ENCODE measurements at regions not wholly inside any gene's neighbourhood (a gene's known extent, or its start where the extent isn't known, plus 50 kb on each side); places are given as distances from the start of the nearest gene placed in this dataset.

DNA sequence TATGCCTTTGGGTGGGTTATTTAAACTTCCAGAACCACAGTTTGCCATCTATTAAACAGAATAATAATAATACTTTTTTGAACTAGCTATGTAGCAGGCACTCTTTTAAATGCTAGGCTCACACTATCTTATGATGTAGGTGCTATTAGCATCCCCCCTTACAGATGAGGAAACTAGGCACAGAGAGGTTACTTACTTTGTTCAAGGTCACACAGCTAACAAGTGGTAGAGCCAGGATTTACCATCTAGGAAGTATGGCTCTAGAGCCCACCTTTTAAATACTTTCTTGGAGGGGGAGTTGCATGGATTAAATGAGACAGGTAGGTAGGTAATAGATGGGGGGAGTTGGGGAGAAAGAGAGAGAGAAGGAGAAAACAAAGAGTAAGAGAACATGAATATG lies 95.3 kb upstream of the NR3C1 start:
- no peak overlapping the region for H3K4me3 ChIP-seq (ENCODE audit: low read depth, low read length)
- DNase-seq (ENCODE audit: low read depth): no peak
- TF ChIP-seq, protein P1, sequence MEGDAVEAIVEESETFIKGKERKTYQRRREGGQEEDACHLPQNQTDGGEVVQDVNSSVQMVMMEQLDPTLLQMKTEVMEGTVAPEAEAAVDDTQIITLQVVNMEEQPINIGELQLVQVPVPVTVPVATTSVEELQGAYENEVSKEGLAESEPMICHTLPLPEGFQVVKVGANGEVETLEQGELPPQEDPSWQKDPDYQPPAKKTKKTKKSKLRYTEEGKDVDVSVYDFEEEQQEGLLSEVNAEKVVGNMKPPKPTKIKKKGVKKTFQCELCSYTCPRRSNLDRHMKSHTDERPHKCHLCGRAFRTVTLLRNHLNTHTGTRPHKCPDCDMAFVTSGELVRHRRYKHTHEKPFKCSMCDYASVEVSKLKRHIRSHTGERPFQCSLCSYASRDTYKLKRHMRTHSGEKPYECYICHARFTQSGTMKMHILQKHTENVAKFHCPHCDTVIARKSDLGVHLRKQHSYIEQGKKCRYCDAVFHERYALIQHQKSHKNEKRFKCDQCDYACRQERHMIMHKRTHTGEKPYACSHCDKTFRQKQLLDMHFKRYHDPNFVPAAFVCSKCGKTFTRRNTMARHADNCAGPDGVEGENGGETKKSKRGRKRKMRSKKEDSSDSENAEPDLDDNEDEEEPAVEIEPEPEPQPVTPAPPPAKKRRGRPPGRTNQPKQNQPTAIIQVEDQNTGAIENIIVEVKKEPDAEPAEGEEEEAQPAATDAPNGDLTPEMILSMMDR (IDR thresholded peaks at IDR 0.05; ENCODE audit: insufficient read depth, low read depth, low read length, missing control alignments): no peak

DNA sequence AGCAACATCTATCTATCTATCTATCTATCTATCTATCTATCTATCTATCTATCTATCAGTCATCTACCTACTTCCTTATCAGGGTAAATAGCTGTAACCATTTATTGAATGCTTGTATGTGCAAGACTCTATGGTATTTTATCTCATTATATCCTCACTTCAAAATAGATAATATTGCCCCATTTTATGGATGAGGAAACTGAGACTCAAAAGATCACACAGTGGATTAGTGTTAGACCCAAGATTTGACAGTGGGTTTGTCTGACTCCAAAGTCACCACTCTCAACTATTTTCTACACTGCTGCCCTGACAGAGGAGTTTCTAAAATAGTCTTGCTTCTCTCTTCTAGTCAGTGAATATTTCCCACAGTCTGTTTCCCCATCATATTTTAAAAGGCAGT lies 94.3 kb upstream of the NR3C1 start:
- H3K4me3 ChIP-seq (ENCODE audit: low read depth, low read length): no peak overlapping the region
- TF ChIP-seq, protein P1 (IDR thresholded peaks at IDR 0.05; ENCODE audit: insufficient read depth, low read depth, low read length, missing control alignments): no peak
- no peak for DNase-seq (ENCODE audit: low read depth)

DNA sequence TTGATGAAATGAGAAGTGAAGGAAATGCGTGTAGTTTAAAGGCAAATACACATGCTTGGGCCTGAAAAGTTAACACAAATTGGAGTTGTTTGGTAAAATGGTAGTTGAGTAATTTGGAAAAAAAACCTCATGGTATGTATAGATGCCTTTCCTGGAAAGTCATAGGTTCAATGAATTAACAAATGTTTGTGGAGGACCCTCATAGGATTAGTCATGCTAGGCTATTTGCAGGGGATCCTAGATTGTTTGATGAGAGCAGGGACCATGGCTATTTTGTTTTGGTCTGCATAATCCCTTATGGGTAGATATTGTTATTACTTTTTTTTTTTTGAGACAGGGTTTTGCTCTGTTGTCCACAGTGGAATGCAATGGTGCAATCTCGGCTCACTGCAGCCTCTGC lies 93.5 kb upstream of the NR3C1 start:
- TF ChIP-seq, protein P1 (IDR thresholded peaks at IDR 0.05; ENCODE audit: insufficient read depth, low read depth, low read length, missing control alignments): no peak

DNA sequence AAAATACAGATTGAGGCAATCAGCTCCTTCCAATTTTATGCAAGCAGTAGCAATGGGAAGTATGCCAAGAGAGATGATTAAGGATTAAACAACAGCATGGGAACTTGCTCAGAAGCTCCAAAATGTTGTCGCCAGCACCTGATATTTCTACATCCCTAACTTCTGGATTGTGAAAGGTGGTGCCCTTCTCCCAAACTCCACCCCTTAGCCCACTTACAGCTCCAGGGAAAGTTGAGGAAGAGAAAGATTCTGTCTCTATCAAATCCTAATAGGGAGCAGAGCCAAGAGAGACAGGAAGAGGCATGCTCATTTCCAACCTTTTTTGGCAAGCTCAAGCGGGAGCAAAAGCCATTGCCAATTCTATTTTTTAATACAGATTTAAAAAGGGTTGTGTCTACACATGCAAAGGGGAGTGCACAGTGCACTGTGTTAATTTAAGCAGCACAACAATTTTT lies 92.4 kb upstream of the NR3C1 start:
- DNase-seq (ENCODE audit: low read depth): no peak
- H3K4me3 ChIP-seq (ENCODE audit: low read depth, low read length): no peak overlapping the region
- TF ChIP-seq, protein P1 (IDR thresholded peaks at IDR 0.05; ENCODE audit: insufficient read depth, low read depth, low read length, missing control alignments): no peak

More for the DNA sequence above, 93.5 kb upstream of the NR3C1 start:
- no peak overlapping the region for H3K4me3 ChIP-seq (ENCODE audit: low read depth, low read length)
- no peak for DNase-seq (ENCODE audit: low read depth)

DNA sequence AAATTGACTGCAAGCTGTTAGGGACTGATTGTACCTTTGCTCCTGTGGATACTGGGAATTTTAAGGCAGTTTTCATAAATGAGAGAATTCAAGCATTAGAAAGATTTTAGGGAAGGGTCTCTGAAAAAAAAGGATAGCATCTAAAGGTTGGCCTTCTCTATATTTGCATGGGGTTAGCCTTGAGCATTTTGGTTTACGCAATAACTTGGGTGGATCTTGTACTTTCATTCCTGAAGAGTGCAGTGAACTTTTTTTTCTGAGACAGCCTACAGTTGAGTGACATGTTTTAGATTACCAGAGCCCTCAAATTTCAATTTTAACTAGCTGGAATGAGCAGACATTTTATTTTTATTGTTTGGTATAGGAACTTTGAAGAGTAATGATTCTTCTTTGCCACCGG lies 91.6 kb upstream of the NR3C1 start:
- TF ChIP-seq, protein P1 (IDR thresholded peaks at IDR 0.05; ENCODE audit: insufficient read depth, low read depth, low read length, missing control alignments): no peak
- H3K4me3 ChIP-seq (ENCODE audit: low read depth, low read length): no peak overlapping the region
- no peak for DNase-seq (ENCODE audit: low read depth)

DNA sequence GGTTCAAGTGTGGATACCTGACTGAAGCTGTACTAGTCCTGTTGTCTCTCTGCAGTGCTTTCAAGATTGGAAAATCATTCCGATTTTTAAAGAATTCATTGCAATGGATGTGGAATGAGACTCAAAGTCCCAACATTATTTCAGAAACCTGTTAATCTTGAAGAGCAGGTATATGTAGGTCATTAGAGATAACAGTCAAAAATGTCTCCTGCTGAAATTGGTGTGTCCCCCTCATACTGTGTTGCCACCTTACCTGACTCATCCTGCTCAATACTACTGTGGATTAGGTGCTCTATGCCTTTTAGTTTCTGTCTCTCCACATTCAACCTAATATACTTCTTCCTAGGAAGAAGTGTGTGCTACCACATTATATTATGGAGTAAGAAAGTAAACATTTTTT lies 91.1 kb upstream of the NR3C1 start:
- DNase-seq (ENCODE audit: low read depth): no peak
- no peak overlapping the region for H3K4me3 ChIP-seq (ENCODE audit: low read depth, low read length)
- TF ChIP-seq, protein P1 (IDR thresholded peaks at IDR 0.05; ENCODE audit: insufficient read depth, low read depth, low read length, missing control alignments): no peak

DNA sequence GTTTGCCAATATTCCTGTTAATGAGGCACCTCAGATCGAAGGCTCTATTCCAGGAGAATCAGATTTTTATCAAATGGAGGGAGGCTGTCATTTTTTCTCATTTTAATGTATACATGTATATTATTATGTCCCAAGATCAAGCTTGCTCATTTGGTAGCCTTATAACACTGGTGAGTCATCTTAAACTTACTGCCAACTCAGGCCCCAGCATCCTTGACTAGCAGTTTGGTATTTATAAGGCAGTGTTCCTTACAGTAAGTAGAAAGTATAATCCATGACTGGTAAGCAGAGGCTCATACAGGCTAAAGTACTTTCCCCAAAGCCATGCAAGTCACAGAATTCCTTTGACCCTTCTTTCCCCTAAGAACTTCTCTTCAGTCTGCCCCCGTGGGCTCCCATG lies 90.7 kb upstream of the NR3C1 start:
- H3K4me3 ChIP-seq (ENCODE audit: low read depth, low read length): no peak overlapping the region
- TF ChIP-seq, protein P1 (IDR thresholded peaks at IDR 0.05; ENCODE audit: insufficient read depth, low read depth, low read length, missing control alignments): no peak
- DNase-seq (ENCODE audit: low read depth): no peak

All from GM12865 (cell line).